Left hindlimb (tissue), 1 donor: ENCODE measurements at regions not wholly inside any gene's neighbourhood (a gene's known extent, or its start where the extent isn't known, plus 50 kb on each side); places are given as distances from the start of the nearest gene placed in this dataset.
"Not testable (repeated sequence)": the region's sequence is repeated elsewhere in the genome, so short reads cannot be mapped to it uniquely, and the experiment has no call there.

ENCODE experiments used
- DNase-seq: peaks from one replicate; pipeline ENCODE4 v3.0.0-alpha.2; 2018

- DNase-seq = no peak
Observed at GRCh38 chr14:22491683-22492621, 97.1 kb downstream of the DAD1 start.

DNA sequence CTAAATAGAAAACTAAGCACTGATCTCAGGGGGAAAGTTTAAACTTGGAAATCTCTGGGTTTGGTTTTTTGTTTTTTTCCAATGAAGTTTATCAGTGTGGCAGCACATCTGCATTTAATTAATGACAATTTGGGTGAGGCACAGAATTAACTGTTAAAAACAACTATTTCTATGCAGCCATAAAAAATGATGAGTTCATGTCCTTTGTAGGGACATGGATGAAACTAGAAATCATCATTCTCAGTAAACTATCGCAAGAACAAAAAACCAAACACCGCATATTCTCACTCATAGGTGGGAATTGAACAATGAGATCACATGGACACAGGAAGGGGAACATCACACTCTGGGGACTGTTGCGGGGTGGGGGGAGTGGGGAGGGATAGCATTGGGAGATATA lies 98.0 kb downstream of the DAD1 start:
- not testable (repeated sequence) for DNase-seq

- no peak for DNase-seq
Observed at GRCh38 chr14:22489957-22490950, 98.8 kb downstream of the DAD1 start.

DNA sequence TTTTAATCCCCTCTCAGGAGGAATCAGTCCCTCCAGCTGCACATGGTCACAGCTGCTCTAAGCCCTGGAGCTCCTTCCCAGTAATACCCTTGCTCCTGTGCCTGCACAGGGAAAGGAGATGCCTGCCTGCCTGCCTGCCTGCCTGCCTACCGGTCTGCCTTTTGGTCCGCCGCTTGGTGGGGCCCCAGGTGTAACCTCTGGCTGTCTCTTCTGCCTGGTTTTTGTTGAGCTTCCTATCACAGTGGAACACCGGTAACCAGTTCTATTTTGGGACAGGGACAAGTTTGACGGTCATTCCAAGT lies 99.8 kb downstream of the DAD1 start:
- DNase-seq = no peak

DNA sequence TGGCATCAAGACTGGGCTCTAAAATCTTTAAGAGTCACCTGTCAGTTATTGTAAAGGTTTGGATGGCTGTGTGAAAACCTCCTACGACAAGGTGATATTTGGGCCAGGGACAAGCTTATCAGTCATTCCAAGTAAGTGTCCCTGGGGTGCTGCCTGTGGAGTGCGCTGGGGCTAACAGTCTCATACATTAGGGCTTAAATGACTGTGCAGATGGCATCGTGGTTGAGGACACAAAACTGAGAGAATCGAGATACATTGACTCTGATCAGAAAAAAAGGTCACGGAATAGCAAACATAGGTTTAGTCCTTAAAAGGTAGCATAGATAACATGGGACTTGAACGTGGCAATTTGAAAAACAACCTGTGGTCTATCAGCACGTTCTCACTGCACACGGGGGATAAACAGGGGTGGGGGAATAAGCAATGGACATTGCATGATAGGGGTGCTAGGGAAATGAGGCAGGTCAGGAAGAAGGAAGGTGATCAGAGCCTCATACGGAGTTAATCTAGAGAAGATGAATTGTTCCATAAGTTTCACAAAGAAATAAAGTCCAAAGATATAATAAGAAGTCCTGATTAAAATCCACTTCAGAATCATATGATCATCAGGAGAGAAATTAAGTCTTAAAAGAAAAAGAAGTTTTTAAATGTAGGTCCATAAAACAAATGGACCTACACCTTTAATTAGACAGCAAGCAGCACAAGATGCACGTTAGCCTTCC lies 100.3 kb downstream of the DAD1 start:
- DNase-seq = no peak

- no peak for DNase-seq
Observed at GRCh38 chr14:22487941-22488340, 101.1 kb downstream of the DAD1 start.

GRCh38 chr14:22487401-22487800 lies 101.6 kb downstream of the DAD1 start:
- DNase-seq = no peak

- DNase-seq = no peak
Observed at GRCh38 chr14:22486675-22487074, 102.3 kb downstream of the DAD1 start.

- DNase-seq = no peak
Observed at GRCh38 chr14:22485649-22486048, 103.4 kb downstream of the DAD1 start.

GRCh38 chr14:22485178-22485577 lies 103.8 kb downstream of the DAD1 start:
- no peak for DNase-seq

DNA sequence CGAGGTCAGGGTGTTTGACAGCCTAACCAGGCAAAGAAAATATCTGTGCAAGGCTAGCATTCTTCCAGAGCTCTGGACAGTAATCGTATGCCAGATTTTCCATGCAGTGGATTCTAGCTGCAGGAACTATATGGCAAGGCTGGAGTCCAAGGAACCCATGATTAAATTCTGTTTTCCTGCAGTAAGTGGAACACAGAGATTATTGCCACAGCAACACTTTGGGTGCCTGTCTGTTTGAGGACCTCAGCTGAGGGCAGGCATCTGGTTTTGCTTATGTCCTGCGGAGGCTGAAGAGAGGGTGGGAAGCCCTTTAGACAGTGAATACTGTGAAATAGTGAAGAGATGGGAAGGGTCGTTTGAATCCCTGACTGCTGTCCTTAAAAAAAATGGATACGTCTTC lies 104.4 kb downstream of the DAD1 start:
- no peak for DNase-seq

DNA sequence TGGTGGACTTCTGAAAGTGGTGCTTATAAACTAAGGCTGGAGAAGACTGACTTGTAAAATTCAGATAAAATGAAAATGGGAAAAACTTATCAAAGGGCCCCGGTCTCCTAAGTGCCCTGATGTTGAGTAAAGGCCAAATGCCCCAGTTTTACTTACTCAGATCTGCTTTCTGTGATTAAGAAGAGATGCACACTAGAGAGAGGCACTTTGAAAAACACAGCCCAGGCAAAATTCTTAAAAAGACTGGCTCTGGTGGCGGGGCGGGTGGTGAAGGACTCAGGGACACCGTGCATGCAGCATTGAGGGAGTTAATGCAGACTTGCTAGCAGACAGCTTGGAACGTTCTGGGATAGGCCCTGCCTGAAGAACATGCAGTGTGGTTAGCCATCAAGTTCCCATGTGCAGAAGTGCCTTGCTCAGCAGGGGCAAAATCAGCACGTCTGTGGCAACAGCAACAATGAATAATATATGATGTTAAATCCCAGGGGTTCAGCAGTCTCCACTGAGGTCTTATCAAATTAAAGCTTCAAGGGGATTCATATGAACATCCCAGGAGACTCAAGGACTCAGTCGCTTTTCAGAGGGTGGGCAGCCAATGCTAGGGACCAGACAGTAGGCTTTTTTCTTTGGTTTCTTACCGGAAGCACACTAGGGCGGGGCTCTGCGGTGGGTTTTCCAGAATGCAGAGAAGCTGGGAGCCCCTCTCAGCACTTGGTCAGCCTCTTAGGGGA lies 105.0 kb downstream of the DAD1 start:
- DNase-seq = no peak

DNA sequence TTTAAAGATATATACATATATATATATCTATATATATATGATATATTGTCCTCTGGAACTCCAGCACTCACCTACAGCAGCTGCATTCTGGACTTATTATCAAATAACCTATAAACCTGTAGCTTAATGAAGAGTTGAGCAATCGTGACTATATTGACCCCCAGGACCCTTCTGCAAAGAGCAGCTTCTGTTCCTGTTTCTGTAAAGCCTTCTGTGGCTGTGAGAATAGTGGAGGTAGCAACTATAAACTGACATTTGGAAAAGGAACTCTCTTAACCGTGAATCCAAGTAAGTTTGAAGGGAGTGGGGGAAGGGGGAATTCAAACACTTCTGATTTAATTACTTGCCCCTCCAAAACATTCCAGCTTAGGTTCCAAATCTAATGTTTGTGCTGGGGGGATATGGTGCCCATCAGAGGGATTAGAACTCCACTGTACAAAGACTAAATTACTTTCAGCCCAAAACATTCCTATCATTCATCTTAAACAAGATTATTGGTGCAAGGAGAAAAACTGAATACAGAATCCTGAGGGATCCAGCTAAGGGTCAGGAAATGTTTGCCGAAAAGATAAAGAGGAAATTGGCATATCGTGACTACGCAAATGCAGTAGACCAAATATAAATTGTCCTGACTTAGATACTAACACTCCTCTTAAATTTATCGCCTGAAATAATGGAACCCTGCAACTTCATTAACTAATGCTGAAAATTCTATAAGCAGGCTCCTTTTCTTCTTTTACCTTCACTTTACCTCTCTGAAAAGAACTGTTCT lies 106.1 kb downstream of the DAD1 start:
- no peak for DNase-seq

GRCh38 chr14:22482085-22482694 lies 106.8 kb downstream of the DAD1 start:
- DNase-seq = no peak

DNA sequence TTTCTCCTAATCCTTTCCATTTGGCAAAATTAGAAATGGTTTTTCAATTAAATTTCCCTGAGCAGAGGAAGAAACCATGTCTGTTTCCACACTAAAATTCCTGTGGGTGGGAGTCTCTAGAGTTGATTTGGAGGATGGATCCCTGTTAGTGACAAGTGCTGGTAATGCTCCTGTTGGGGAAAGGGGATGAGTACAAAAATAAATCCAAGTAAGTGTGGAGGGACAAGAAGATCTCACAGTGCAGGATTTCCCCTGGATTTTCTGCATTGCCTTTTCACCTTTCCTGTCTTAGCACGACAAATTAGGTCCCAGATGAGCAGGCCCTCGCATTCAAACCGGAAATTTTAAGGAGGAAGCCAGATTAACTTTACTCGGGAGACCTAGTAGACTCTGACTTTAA lies 107.5 kb downstream of the DAD1 start:
- no peak for DNase-seq

- DNase-seq = no peak
Observed at GRCh38 chr14:22479776-22480464, 109.1 kb downstream of the DAD1 start.

GRCh38 chr14:22479132-22479531 lies 109.9 kb downstream of the DAD1 start:
- DNase-seq = no peak

DNA sequence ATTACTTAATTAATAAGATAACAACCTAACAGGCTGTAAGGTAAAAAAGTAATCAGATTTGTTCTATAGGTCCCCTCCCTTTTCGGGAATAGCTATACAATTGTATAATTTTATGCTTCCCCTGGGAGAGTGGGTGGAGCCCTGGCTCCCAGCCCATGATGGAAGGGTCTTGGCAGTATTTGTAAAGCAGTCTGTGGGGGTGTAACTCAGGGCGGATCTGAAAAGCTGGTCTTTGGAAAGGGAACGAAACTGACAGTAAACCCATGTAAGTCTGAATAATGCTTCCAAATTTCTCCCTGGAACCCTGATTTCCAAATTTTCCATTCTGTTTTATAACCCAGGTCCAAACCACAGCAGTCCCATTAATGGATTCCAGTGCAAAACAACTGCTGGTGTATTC lies 110.4 kb downstream of the DAD1 start:
- DNase-seq = peak; percentile 76

- no peak for DNase-seq
Observed at GRCh38 chr14:22478247-22478646, 110.8 kb downstream of the DAD1 start.

DNA sequence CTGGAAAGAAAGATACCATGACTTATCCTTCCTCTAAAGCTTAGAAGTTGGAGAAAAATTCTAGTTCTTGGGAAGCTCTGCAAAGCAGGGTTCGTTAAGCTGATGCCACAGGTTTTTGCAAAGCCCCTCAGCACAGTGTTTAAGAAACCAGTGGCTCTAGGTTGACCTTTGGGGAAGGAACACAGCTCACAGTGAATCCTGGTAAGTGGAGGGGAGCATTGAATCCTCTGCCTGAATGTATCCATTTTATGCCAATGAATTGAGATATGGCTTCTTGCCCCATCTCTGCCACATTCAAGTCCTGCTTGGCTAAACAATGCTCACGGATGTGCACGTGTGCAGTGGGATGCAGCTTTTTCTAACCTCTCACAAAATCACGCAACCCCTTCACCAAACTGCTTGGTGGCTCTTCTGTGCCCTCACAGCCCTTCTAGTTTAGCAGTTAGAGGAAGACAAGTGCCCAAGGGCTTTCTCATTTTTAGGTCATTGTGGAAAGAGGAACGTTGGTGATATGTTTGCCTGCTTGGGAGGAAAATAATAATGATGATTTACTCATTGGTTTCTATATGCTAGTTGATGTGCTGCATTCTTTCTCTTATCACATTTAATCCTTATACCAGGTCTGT lies 111.3 kb downstream of the DAD1 start:
- no peak for DNase-seq
